ENCODE measurements at regions not wholly inside any gene's neighbourhood (a gene's known extent, or its start where the extent isn't known, plus 50 kb on each side); places are given as distances from the start of the nearest gene placed in this dataset.
A peak's percentile ranks its signal among the peaks of the same experiment; 100 is the strongest.

GRCh38 chr2:199660167-199660566 lies 190.8 kb downstream of the FTCDNL1 start (continued):
- TF ChIP-seq MYB (IDR thresholded peaks at IDR 0.05; ENCODE audit: borderline replicate concordance, low read depth, low read length) (no peak), TARDBP (IDR thresholded peaks at IDR 0.05; ENCODE audit: borderline replicate concordance) (no peak), NFXL1 (IDR thresholded peaks at IDR 0.05; ENCODE audit: borderline replicate concordance) (no peak), TAF1 (IDR thresholded peaks at IDR 0.05; ENCODE audit: borderline replicate concordance, low read depth, low read length) (no peak), POLR2AphosphoS2 (IDR thresholded peaks at IDR 0.05; ENCODE audit: low read depth, low read length) (no peak)
- TF ChIP-seq, protein P1, sequence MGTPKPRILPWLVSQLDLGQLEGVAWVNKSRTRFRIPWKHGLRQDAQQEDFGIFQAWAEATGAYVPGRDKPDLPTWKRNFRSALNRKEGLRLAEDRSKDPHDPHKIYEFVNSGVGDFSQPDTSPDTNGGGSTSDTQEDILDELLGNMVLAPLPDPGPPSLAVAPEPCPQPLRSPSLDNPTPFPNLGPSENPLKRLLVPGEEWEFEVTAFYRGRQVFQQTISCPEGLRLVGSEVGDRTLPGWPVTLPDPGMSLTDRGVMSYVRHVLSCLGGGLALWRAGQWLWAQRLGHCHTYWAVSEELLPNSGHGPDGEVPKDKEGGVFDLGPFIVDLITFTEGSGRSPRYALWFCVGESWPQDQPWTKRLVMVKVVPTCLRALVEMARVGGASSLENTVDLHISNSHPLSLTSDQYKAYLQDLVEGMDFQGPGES (IDR thresholded peaks at IDR 0.05), result no peak
- TF ChIP-seq, protein P2, sequence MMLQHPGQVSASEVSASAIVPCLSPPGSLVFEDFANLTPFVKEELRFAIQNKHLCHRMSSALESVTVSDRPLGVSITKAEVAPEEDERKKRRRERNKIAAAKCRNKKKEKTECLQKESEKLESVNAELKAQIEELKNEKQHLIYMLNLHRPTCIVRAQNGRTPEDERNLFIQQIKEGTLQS (IDR thresholded peaks at IDR 0.05; ENCODE audit: borderline replicate concordance, extremely low read depth, low read depth, low read length), result no peak

GRCh38 chr2:199659207-199659606 lies 191.8 kb downstream of the FTCDNL1 start:
- no peak for DNase-seq (ENCODE audit: low read depth, low spot score)
- Histone ChIP-seq H3K9ac (ENCODE audit: control insufficient read depth, insufficient read depth, low read length) (no peak overlapping the region), H2AFZ (ENCODE audit: control insufficient read depth, low read depth, low read length) (no peak overlapping the region)

More at GRCh38 chr2:199659207-199659606, 191.8 kb downstream of the FTCDNL1 start:
- 7% methylated on average over 23 of the region's 39 CpGs for WGBS (ENCODE audit: insufficient coverage, insufficient replicate concordance, low lambda C conversion rate, missing lambda C conversion rate)
- H3K4me2 ChIP-seq (ENCODE audit: control insufficient read depth, insufficient read depth), result no peak overlapping the region
- no peaks in the 10 kb centered on the region for H3K36me3 ChIP-seq (ENCODE audit: control insufficient read depth in 2 of 2, insufficient read depth in 2 of 2, low read length in 1 of 2)
- RAD21 ChIA-PET (ENCODE audit: unreplicated experiment), result no interaction called here
- no peak overlapping the region for H3K27ac ChIP-seq (ENCODE audit: control insufficient read depth, insufficient read depth)
- in situ Hi-C loops (cut with MboI) (no loop called here), intact Hi-C loops (cut with micrococcal nuclease; ENCODE audit: unreplicated experiment) (no loop called here)
- POLR2A ChIA-PET, result no interaction called here
- TF ChIP-seq SUZ12 (IDR thresholded peaks at IDR 0.05; ENCODE audit: unreplicated experiment), result peak; percentile 75
- TF ChIP-seq, protein P1 (IDR thresholded peaks at IDR 0.05), result no peak
- CTCF ChIA-PET, result no interaction called here
- H4K20me1 ChIP-seq (ENCODE audit: control insufficient read depth, insufficient read depth), result no peaks in the 10 kb centered on the region
- ATAC-seq, result no peak
- no peak overlapping the region for H3K4me3 ChIP-seq
- BruUV-seq (replicated peaks), result no TSS peak
- SMC1A ChIA-PET (ENCODE audit: uncharacterized antibody, unreplicated experiment), result no interaction called here
- H3K4me1 ChIP-seq (ENCODE audit: control insufficient read depth, insufficient read depth, low read length), result no peaks in the 10 kb centered on the region
- no peaks in the 10 kb centered on the region; a peak in 2 of 4 replicates for H3K27me3 ChIP-seq (replicated peaks in 1 of 2; ENCODE audit: control insufficient read depth in 2 of 2, insufficient read depth in 2 of 2, low read length in 1 of 2)
- H3K9me3 ChIP-seq (replicated peaks; ENCODE audit: control insufficient read depth, insufficient read depth, low read length), result no peaks in the 10 kb centered on the region; the same call in 2 of the 3 replicates
- FAIRE-seq, result no peak
- no peaks in the 10 kb centered on the region for H3K79me2 ChIP-seq (ENCODE audit: control insufficient read depth, insufficient read depth, low read length)
